ENCODE measurements at regions not wholly inside any gene's neighbourhood (a gene's known extent, or its start where the extent isn't known, plus 50 kb on each side); places are given as distances from the start of the nearest gene placed in this dataset.

DNA sequence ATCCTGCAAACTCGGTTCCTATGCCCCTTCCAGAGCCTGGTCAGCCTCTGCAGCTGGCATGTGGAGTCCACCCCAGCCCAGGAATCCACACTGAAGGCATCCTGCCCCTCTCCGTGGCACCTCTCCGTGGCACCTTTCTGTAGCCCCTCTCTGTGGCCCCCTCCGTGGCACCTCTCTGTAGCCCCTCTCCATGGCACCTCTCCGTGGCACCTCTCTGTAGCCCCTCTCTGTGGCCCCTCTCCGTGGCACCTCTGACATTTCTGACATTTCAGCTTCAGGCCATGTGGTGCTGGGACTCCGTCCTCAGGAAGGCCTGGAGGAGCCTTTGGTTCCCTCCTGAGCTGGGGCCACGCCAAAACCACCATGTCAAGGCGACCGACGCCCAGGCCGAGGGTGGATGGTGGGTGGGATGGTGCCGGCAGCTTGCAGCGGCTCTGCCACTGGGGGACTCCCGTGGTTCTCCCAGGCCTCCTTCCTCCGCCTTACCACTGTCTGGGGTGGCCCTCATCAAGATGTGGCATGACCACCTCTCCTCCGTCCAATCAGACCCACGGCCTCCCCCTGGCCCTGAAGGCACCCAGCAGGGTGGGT lies 1518.5 kb downstream of the BRD1 start:
- no peak for ATAC-seq (ENCODE audit: low read depth in 2 of 2)
- H3K36me3 Mint-ChIP-seq, result no peaks in the 10 kb centered on the region
- H3K9me3 Mint-ChIP-seq, result peaks cover 0 to 12% (median 3%) of the 10 kb centered on the region in 7 donors
- Histone ChIP-seq H3K27me3 (ENCODE audit: control insufficient read depth, insufficient read depth, low read length) (no peaks in the 10 kb centered on the region), H3K27ac (ENCODE audit: insufficient read depth, low read length, poor library complexity, severe bottlenecking) (no peak overlapping the region), H3K9me3 (ENCODE audit: control insufficient read depth in 2 of 2, low read length in 2 of 2) (peaks cover 5 to 11% of the 10 kb centered on the region in 2 experiments), H3K36me3 (ENCODE audit: control insufficient read depth, insufficient read depth, low read length) (no peaks in the 10 kb centered on the region), H3K4me1 (ENCODE audit: control insufficient read depth, insufficient read depth, low read length, poor library complexity, severe bottlenecking) (no peaks in the 10 kb centered on the region), H3K4me3 (ENCODE audit: low read depth, low read length) (no peak overlapping the region)
- H3K4me1 Mint-ChIP-seq, result no peaks in the 10 kb centered on the region
- H3K4me3 Mint-ChIP-seq, result no peak overlapping the region
- no peaks in the 10 kb centered on the region for H3K27me3 Mint-ChIP-seq
- no peak overlapping the region for H3K27ac Mint-ChIP-seq
- DNase-seq, result no peak

DNA sequence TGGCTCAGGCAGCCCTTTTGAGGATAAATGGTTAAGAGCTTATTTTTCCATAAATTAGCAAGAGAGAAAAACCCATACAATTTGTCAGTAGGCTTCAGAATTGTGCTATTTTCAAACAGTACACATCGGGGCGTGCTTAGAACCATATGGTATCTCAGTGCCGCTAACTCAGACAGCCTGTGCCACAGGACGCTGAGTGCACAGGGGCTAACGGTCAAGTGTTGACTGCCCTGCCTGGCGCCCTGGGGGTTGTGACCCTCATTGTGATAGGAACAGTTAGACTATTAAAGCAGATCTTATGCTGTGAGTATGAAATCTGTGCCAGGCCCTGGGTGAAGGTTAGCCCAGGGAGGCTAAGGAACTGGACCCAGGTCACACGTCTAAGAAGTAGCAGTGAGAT lies 1519.7 kb downstream of the BRD1 start:
- Mint-ChIP-seq H3K27me3 (no peaks in the 10 kb centered on the region), H3K36me3 (no peaks in the 10 kb centered on the region), H3K4me3 (no peak overlapping the region), H3K27ac (no peak overlapping the region), H3K9me3 (peaks cover 0 to 12% (median 3%) of the 10 kb centered on the region in 7 donors), H3K4me1 (no peaks in the 10 kb centered on the region)
- Histone ChIP-seq H3K4me3 (ENCODE audit: low read depth, low read length) (no peak overlapping the region), H3K27me3 (ENCODE audit: control insufficient read depth, insufficient read depth, low read length) (no peaks in the 10 kb centered on the region), H3K9me3 (ENCODE audit: control insufficient read depth in 2 of 2, low read length in 2 of 2) (peaks cover 5 to 11% of the 10 kb centered on the region in 2 experiments), H3K27ac (ENCODE audit: insufficient read depth, low read length, poor library complexity, severe bottlenecking) (no peak overlapping the region), H3K4me1 (ENCODE audit: control insufficient read depth, insufficient read depth, low read length, poor library complexity, severe bottlenecking) (no peaks in the 10 kb centered on the region), H3K36me3 (ENCODE audit: control insufficient read depth, insufficient read depth, low read length) (no peaks in the 10 kb centered on the region)
- DNase-seq (no peak), ATAC-seq (ENCODE audit: low read depth in 2 of 2) (no peak)

DNA sequence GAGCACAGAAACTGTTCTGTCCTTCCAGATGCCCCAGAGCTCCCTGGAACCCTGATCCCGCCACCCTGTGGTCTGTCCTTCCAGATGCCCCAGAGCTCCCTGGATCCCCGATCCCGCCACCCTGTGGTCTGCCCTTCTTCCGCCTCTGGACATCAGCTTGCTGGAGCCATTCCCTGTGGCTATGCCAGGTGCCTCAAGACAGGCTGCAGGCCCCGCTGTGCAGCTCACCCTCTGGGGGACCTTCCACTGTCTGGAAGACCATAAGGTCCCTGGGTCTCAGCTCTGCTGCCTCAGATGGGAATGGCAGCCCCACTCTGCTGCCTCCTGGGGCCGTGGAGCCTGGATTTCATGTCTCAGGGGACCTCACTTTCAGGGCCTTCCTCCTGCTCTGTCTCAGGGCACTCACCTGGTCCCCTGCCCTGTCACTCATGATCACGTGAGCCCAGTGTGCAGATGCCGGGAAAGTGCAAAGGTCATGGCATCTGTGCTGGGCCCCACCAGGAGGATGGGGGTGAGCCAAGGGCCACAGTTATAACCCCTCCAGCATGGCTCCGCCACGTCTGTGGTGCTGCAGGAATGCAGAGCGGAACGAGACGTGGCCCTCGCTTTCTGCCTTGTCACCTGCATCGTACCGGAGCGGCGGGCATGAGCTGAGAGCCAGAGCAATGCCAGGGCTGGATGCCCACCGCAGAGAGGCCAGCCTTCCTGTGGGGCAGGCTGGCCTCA lies 1520.7 kb downstream of the BRD1 start:
- H3K9me3 Mint-ChIP-seq, result peaks cover 0 to 8% (median 3%) of the 10 kb centered on the region in 7 donors
- no peaks in the 10 kb centered on the region for H3K36me3 Mint-ChIP-seq
- no peaks in the 10 kb centered on the region for H3K27me3 Mint-ChIP-seq
- H3K27ac Mint-ChIP-seq, result no peak overlapping the region
- Histone ChIP-seq H3K4me1 (ENCODE audit: control insufficient read depth, insufficient read depth, low read length, poor library complexity, severe bottlenecking) (no peaks in the 10 kb centered on the region), H3K4me3 (ENCODE audit: low read depth, low read length) (no peak overlapping the region), H3K27me3 (ENCODE audit: control insufficient read depth, insufficient read depth, low read length) (no peaks in the 10 kb centered on the region), H3K27ac (ENCODE audit: insufficient read depth, low read length, poor library complexity, severe bottlenecking) (no peak overlapping the region), H3K9me3 (ENCODE audit: control insufficient read depth in 2 of 2, low read length in 2 of 2) (peaks cover 3 to 4% of the 10 kb centered on the region in 2 experiments), H3K36me3 (ENCODE audit: control insufficient read depth, insufficient read depth, low read length) (no peaks in the 10 kb centered on the region)
- H3K4me3 Mint-ChIP-seq, result no peak overlapping the region
- ATAC-seq (ENCODE audit: low read depth in 2 of 2), result no peak
- DNase-seq, result no peak
- no peaks in the 10 kb centered on the region for H3K4me1 Mint-ChIP-seq

DNA sequence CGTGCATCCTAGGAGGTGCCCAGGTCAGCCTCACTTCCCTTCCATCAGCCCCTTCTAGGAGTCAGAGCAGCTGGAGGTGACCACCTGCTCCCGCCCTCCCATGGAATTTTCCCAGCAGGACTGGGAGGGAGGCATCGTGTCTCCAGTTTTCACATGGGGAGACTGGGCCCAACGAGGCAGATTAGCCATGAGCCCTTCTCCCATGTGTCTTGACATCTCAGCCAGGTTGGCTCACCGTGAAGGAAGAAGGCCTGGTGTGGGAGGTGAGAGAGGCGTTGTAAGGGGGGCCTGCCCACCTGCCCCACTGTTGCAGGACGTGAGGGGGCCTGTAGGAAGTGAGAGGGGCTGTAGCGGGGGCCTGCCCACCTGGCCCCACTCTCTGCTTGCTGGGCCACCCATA lies 1521.4 kb downstream of the BRD1 start:
- H3K9me3 Mint-ChIP-seq, result peaks cover 0 to 4% (median 2%) of the 10 kb centered on the region in 7 donors
- H3K4me3 Mint-ChIP-seq, result no peak overlapping the region
- H3K4me3 ChIP-seq (ENCODE audit: low read depth, low read length), result no peak overlapping the region
- no peaks in the 10 kb centered on the region for H3K36me3 ChIP-seq (ENCODE audit: control insufficient read depth, insufficient read depth, low read length)
- no peaks in the 10 kb centered on the region for H3K27me3 Mint-ChIP-seq
- H3K4me1 Mint-ChIP-seq, result no peaks in the 10 kb centered on the region
- H3K27me3 ChIP-seq (ENCODE audit: control insufficient read depth, insufficient read depth, low read length), result no peaks in the 10 kb centered on the region
- H3K27ac Mint-ChIP-seq, result no peak overlapping the region
- no peaks in the 10 kb centered on the region for H3K4me1 ChIP-seq (ENCODE audit: control insufficient read depth, insufficient read depth, low read length, poor library complexity, severe bottlenecking)
- ATAC-seq (ENCODE audit: low read depth in 2 of 2) (no peak), DNase-seq (no peak)
- H3K27ac ChIP-seq (ENCODE audit: insufficient read depth, low read length, poor library complexity, severe bottlenecking), result no peak overlapping the region
- no peaks in the 10 kb centered on the region for H3K9me3 ChIP-seq (ENCODE audit: control insufficient read depth in 2 of 2, low read length in 2 of 2)
- no peaks in the 10 kb centered on the region for H3K36me3 Mint-ChIP-seq

DNA sequence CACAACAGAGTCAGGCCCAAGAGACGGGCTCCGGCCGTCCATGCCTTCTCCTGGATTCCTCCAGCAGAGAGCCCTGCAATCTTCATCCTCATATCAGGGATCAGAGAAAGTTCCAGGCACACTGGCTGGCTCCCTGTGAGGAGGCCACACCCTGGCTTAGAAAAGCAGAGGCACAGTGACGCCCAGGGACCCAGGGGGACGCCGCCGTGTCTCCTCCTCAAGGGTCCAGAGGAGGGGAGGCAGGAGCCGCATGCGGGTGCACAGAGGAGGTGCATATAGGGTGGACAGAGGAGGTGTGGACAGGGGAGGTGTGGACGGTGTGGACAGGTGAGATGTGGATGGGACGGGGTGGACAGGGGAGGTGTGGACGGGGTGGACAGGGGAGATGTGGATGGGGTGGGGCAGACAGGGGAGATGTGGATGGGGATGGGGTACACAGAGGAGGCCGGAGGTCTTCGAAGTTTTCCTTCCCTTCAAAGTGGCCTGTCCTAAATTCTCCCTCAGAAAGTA lies 1521.9 kb downstream of the BRD1 start:
- Histone ChIP-seq H3K9me3 (ENCODE audit: control insufficient read depth in 2 of 2, low read length in 2 of 2) (no peaks in the 10 kb centered on the region), H3K27me3 (ENCODE audit: control insufficient read depth, insufficient read depth, low read length) (no peaks in the 10 kb centered on the region), H3K36me3 (ENCODE audit: control insufficient read depth, insufficient read depth, low read length) (no peaks in the 10 kb centered on the region), H3K4me3 (ENCODE audit: low read depth, low read length) (no peak overlapping the region), H3K4me1 (ENCODE audit: control insufficient read depth, insufficient read depth, low read length, poor library complexity, severe bottlenecking) (no peaks in the 10 kb centered on the region), H3K27ac (ENCODE audit: insufficient read depth, low read length, poor library complexity, severe bottlenecking) (no peak overlapping the region)
- no peak for DNase-seq
- Mint-ChIP-seq H3K27ac (no peak overlapping the region), H3K9me3 (peaks cover 0 to 4% (median 0%) of the 10 kb centered on the region in 7 donors), H3K4me3 (no peak overlapping the region), H3K36me3 (no peaks in the 10 kb centered on the region), H3K27me3 (no peaks in the 10 kb centered on the region), H3K4me1 (no peaks in the 10 kb centered on the region)
- ATAC-seq (ENCODE audit: low read depth in 2 of 2), result no peak

DNA sequence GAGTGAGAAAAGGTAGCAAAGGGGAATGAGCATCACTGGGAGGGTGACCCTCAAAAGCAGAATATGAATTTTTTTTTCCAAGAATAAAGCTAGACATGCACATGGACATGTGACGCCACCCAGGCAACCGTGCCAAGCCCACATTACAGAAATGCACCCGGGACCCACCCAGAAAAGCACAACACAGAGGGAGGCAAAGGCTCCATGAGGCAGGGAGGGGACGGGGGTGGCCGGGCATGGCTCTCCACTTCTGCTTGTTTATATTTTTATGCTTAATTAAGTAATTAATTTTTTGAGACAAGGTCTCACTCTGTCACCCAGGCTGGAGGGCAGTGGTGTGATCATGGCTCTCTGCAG lies 1524.3 kb downstream of the BRD1 start:
- no peak overlapping the region for H3K27ac Mint-ChIP-seq
- no peaks in the 10 kb centered on the region for H3K36me3 Mint-ChIP-seq
- H3K27me3 Mint-ChIP-seq, result peaks cover 4% of the 10 kb centered on the region
- peaks cover 0 to 4% (median 0%) of the 10 kb centered on the region in 7 donors for H3K9me3 Mint-ChIP-seq
- Histone ChIP-seq H3K27ac (ENCODE audit: insufficient read depth, low read length, poor library complexity, severe bottlenecking) (no peak overlapping the region), H3K4me1 (ENCODE audit: control insufficient read depth, insufficient read depth, low read length, poor library complexity, severe bottlenecking) (no peaks in the 10 kb centered on the region), H3K9me3 (ENCODE audit: control insufficient read depth in 2 of 2, low read length in 2 of 2) (no peaks in the 10 kb centered on the region), H3K27me3 (ENCODE audit: control insufficient read depth, insufficient read depth, low read length) (no peaks in the 10 kb centered on the region), H3K4me3 (ENCODE audit: low read depth, low read length) (no peak overlapping the region), H3K36me3 (ENCODE audit: control insufficient read depth, insufficient read depth, low read length) (no peaks in the 10 kb centered on the region)
- no peaks in the 10 kb centered on the region for H3K4me1 Mint-ChIP-seq
- H3K4me3 Mint-ChIP-seq, result no peak overlapping the region
- DNase-seq (no peak), ATAC-seq (ENCODE audit: low read depth in 2 of 2) (no peak)

DNA sequence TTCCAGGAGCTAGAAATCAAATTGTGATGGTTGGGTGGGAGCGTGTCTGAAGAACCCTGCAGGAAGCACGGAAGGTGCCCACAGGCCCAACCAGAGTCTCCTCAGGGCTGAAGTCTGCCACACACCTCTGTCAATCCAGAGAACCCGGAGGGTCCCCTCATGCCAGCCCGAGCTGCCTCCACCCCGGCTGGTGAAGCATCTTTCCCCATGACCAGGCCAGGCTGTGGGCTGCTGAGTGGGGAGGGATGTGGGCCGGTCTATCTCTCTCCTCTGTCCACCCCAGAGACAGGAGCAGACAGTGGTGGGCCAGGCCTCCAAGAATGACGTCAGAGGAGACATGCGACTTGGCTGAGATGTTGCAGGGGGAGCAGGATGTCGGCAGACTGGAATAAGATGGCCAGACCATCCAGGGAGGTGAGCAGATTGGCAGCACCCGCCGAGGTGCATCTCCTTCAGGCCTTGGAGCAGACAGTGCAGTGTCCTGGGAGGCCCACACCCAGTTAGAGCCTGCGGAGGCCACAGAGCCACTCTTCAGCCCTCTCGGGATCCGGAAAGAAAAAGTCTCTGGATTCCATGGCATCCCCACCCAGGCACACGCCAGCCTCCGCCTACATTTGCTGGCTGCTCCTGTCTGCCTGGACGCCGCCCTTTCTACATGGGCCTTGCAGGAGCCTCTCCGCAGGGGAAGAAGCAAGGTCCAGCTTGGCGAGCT lies 1524.9 kb downstream of the BRD1 start:
- H3K36me3 ChIP-seq (ENCODE audit: control insufficient read depth, insufficient read depth, low read length), result no peaks in the 10 kb centered on the region
- peak overlapping the region in 1 of 4 donors; percentile 71 for H3K4me3 Mint-ChIP-seq
- no peaks in the 10 kb centered on the region for H3K36me3 Mint-ChIP-seq
- ATAC-seq (ENCODE audit: low read depth in 2 of 2), result no peak
- DNase-seq, result no peak
- H3K4me1 ChIP-seq (ENCODE audit: control insufficient read depth, insufficient read depth, low read length, poor library complexity, severe bottlenecking), result no peaks in the 10 kb centered on the region
- no peaks in the 10 kb centered on the region for H3K4me1 Mint-ChIP-seq
- H3K27me3 ChIP-seq (ENCODE audit: control insufficient read depth, insufficient read depth, low read length), result no peaks in the 10 kb centered on the region
- no peak overlapping the region for H3K27ac Mint-ChIP-seq
- peaks cover 0 to 4% (median 0%) of the 10 kb centered on the region in 7 donors for H3K9me3 Mint-ChIP-seq
- no peak overlapping the region for H3K27ac ChIP-seq (ENCODE audit: insufficient read depth, low read length, poor library complexity, severe bottlenecking)
- no peaks in the 10 kb centered on the region for H3K9me3 ChIP-seq (ENCODE audit: control insufficient read depth in 2 of 2, low read length in 2 of 2)
- peaks cover 5% of the 10 kb centered on the region for H3K27me3 Mint-ChIP-seq
- no peak overlapping the region for H3K4me3 ChIP-seq (ENCODE audit: low read depth, low read length)
